Duodenal mucosa (tissue), 2 donors: ENCODE measurements at regions not wholly inside any gene's neighbourhood (a gene's known extent, or its start where the extent isn't known, plus 50 kb on each side); places are given as distances from the start of the nearest gene placed in this dataset.

Source experiments
- H3K27ac ChIP-seq: one replicate; pipeline ENCODE4 v1.7.0; 2013; ENCODE audit warnings: low read depth, low read length
- H3K27me3 ChIP-seq, 2 donors: one replicate each; pipeline ENCODE4 v1.7.0; 2013; ENCODE audit warnings: low read length in 2 of 2, control low read depth in 1 of 2; ENCODE audit not compliant: insufficient read depth in 2 of 2, control insufficient read depth in 1 of 2
- H3K36me3 ChIP-seq, 2 donors: one replicate each; pipeline ENCODE4 v1.7.0; 2013; ENCODE audit warnings: low read length in 2 of 2, control low read depth in 1 of 2; ENCODE audit not compliant: insufficient read depth in 2 of 2, control insufficient read depth in 1 of 2
- H3K4me1 ChIP-seq, 2 donors: one replicate each; pipeline ENCODE4 v1.7.0; 2013; ENCODE audit warnings: low read length in 2 of 2, control low read depth in 1 of 2; ENCODE audit not compliant: insufficient read depth in 2 of 2, control insufficient read depth in 1 of 2
- H3K4me3 ChIP-seq, 2 donors: one replicate each; pipeline ENCODE4 v1.7.0; 2013; ENCODE audit warnings: low read length in 2 of 2, low read depth in 1 of 2
- H3K9ac ChIP-seq, 2 donors: one replicate each; pipeline ENCODE4 v1.7.0; 2013; ENCODE audit warnings: low read length in 2 of 2, low read depth in 1 of 2
- H3K9me3 ChIP-seq, 2 donors: one replicate each; pipeline ENCODE4 v1.7.0; 2013; ENCODE audit warnings: low read length in 2 of 2, control low read depth in 1 of 2; ENCODE audit not compliant: control insufficient read depth in 1 of 2

DNA sequence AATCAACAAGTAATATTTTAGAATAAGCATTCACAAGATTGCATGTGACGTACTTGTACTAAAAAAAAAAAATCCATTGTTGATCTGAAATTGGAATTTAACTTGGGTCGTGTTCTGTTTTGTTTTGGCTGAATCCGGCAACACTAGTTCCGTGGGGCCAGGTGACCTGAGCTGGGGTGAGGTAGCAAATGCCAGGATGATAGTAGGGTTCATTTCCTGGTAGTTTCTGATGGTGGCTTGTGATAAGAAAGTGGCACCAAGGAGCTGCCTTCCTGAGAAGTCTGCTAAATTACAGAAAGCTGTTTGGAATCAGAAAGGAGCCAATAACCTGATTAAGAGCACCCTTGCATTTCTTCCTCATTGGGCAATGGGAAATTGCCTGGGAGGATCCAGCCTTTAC, 126.4 kb upstream of the DLX2 start:
- Histone ChIP-seq H3K27ac (no peak overlapping the region), H3K4me3 (no peak overlapping the region)

DNA sequence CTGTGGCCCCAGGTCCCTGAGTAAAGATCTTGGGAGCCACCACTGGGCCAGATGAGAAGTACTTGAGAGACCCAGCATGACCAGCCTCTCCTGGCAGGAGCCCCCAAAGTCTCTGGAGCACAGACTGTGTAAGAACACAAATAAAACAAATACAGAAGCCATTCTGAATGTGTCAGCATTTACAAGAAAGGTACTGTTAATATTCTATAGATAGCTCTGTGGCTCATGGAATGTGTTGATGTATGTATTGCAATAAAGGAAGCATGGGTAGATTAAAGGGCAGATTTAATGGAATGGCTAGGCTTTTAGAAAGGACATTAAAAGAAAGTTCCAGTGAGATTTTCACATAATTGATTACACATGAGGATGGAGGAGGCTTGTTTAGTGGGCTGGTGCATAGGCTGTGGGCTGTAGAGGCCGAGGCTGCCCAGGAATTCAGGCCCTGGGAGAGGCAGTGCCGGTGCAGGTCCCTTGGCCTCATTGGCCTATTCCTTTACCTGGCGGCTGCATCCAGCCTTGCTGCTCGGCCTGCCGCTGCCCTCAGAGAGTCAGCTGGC, 127.7 kb upstream of the DLX2 start:
- no peaks in the 10 kb centered on the region for H3K9me3 ChIP-seq
- H3K4me3 ChIP-seq: no peak overlapping the region
- H3K27me3 ChIP-seq: peaks cover 5 to 11% of the 10 kb centered on the region in 2 donors
- H3K27ac ChIP-seq: no peak overlapping the region
- H3K9ac ChIP-seq: no peak overlapping the region
- H3K4me1 ChIP-seq: peaks cover 62 to 68% of the 10 kb centered on the region in 2 donors
- H3K36me3 ChIP-seq: no peaks in the 10 kb centered on the region

More for the DNA sequence above, 126.4 kb upstream of the DLX2 start:
- H3K4me1 ChIP-seq: peaks cover 49 to 65% of the 10 kb centered on the region in 2 donors
- no peaks in the 10 kb centered on the region for H3K36me3 ChIP-seq
- no peak overlapping the region for H3K9ac ChIP-seq
- H3K27me3 ChIP-seq: no peaks in the 10 kb centered on the region
- no peaks in the 10 kb centered on the region for H3K9me3 ChIP-seq

DNA sequence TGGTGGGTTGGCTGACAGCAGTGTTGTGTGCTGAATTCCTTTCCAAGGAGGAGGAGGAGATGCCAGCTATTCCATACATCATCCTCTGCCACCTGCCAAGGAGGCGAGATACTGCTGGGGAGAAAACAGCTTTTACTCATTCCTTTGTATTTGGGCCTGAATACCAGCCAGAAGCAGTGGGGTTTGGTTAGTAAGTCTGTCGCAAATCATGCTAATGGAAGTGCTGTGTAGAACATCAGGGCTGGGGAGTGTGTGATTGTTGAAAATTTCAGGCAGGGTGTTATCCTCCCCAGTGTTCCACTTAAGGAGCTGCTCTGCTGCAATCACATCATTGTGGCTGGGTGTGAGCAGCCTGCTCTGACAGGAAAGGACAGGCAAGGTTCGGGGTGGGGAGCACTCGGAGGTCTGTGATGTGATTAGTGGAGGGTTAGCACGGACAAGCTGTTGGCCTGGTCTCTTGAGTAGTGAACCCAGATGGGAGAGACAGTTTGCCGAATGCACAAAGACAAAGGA, 128.2 kb upstream of the DLX2 start:
- Histone ChIP-seq H3K27ac (no peak overlapping the region), H3K4me1 (peaks cover 65 to 66% of the 10 kb centered on the region in 2 donors), H3K36me3 (no peaks in the 10 kb centered on the region), H3K4me3 (no peak overlapping the region), H3K9me3 (no peaks in the 10 kb centered on the region), H3K9ac (no peak overlapping the region), H3K27me3 (peaks cover 5 to 13% of the 10 kb centered on the region in 2 donors)

DNA sequence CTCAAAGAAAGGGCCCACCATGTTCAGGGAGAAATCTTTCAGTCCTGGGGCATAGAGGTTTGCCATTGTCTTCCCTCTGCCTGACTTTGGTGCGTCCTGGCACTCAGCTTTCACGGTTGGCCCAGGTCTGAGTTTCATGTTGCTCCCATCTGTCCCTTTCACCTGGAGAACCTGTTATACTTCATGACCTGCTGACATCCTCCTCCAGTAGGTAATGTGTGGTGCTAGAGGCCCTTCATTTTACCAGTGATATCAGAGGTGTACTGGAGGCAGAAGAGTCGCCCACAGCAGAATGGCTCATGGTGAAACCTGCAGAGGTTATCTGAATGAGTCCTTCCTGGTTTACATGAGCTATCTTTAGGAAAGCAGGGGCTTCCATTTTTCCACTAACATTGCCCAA, 128.8 kb upstream of the DLX2 start:
- no peak overlapping the region for H3K9ac ChIP-seq
- peaks cover 62 to 67% of the 10 kb centered on the region in 2 donors for H3K4me1 ChIP-seq
- H3K4me3 ChIP-seq: no peak overlapping the region
- no peaks in the 10 kb centered on the region for H3K36me3 ChIP-seq
- no peaks in the 10 kb centered on the region for H3K9me3 ChIP-seq
- peaks cover 5 to 13% of the 10 kb centered on the region in 2 donors for H3K27me3 ChIP-seq
- H3K27ac ChIP-seq: no peak overlapping the region

DNA sequence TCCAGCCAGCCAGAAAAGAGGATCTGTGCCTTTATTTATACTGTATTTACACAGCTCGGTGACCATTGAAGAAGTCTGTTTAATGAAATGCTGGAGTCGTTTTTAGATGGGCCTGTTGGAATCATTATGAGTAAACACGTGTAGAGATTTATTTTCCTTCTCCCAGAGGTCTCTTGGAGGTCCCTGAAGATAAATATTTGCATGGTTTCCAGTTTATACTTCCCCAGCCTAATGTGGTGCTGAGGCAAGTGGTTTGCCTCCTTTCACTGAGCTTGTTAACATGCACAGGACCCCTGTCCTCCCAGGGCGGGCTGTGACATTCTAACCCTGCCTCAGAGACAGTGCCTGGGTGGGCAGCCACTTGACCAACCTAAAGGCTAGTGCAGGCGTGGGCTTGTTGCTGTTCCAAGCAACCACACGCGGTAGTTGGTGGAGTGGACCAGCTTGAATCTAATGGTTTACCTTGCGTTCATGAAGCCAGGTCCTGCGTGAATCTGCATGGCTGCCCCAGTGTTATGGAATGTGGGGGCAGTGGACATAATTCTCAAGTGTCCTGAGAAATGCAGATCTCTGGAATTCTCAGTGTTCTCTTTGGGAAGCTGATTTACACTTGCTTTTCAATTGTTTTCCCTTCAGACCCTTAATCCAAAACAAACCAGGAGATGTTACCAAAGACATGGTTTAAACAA, 130.2 kb upstream of the DLX2 start:
- Histone ChIP-seq H3K27ac (no peak overlapping the region), H3K4me1 (peaks cover 53 to 65% of the 10 kb centered on the region in 2 donors), H3K36me3 (no peaks in the 10 kb centered on the region)

DNA sequence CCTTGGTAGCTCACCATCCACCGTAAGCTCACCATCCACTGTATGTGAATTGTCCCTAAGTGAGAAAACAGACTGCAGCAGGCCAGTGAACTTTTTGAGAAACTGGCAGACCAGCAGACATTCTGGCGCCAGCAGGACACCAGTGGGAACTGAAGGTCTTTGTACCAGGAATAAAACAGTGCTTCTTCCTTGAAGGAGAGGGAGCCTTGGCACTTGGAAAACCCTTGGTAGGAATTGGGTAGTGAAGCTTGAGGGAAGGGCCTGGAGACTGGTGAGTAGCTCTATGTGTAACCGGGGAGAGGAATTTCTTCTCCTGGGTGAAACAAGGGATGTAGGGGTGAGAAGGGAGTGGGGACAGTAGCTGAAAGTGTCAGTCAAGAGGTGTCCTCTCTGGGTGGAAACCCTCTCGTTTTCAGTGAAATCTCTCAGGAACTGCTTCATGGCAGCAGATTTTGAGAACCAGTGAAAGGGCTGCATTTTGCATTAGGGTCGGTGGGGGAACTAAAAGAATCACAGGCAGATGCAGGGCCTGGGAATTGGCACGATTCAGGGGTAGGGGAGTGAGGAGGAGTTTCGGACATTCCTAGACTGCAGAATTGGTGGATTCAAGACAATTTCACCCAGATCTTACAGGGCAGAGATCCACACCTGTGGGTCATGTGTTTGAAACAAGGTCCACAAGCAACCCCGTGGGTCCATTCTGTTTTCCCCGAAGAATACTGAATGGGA, 131.5 kb upstream of the DLX2 start:
- peak overlapping the region; percentile 17 for H3K27ac ChIP-seq
- H3K9me3 ChIP-seq: no peaks in the 10 kb centered on the region
- peak overlapping the region; percentile 73 to 80 for H3K4me3 ChIP-seq
- H3K4me1 ChIP-seq: peaks cover 40 to 56% of the 10 kb centered on the region in 2 donors
- peaks cover 5 to 13% of the 10 kb centered on the region in 2 donors for H3K27me3 ChIP-seq
- H3K36me3 ChIP-seq: no peaks in the 10 kb centered on the region
- peak overlapping the region; percentile 37 to 39 for H3K9ac ChIP-seq

More for the DNA sequence above, 130.2 kb upstream of the DLX2 start:
- H3K27me3 ChIP-seq: peaks cover 5 to 13% of the 10 kb centered on the region in 2 donors
- no peak overlapping the region for H3K4me3 ChIP-seq
- H3K9ac ChIP-seq: no peak overlapping the region
- no peaks in the 10 kb centered on the region for H3K9me3 ChIP-seq

DNA sequence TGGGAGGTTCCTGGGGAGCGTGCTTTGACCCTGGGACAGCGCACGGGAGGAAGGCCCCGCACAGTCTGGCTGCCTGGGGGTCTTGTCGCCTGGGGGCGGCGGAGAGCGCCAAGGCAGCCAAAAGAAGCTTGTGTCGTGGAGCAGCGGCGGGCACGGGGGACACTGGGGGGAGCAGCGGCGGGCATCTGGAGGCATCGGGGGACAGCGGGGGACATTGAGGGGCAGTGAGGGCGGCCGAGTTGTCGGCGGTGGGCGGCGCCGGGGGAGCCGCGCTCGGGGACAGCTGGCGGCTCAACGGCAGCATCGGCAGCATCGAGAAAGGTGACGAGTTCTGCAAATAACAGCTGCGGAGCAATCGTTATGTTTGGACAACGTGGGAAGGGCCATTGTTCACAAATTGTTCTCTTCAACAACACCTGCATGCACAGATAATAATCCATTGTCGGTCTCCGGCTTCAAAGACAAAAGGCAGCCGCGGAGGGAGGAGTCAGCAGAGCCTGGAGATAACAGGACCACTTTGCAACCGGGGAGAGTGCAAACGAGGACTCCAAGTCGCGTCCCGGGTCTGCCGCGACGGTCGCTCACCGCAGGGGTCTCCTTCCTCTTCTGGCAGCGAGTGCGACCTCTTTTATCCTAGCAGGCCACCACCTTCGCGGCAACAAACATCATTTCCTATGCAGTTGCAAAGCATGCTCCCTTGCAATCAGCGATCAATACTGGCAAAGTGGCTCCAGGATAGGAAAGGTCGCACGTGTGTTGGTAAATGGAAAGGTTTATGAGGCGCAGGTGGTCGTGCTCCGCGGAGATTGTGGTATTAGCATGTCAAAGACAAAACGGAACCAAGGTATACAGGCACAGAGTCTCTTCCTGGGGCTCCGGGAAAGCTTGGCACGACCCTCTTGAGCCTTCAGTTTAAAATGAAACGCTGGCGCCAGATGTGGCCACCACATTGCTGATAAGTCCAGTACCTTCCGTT, 132.3 kb upstream of the DLX2 start:
- H3K9ac ChIP-seq: peak overlapping the region; percentile 37 to 77
- no peaks in the 10 kb centered on the region for H3K36me3 ChIP-seq
- peak overlapping the region; percentile 73 to 80 for H3K4me3 ChIP-seq
- peaks cover 5 to 13% of the 10 kb centered on the region in 2 donors for H3K27me3 ChIP-seq
- H3K9me3 ChIP-seq: no peaks in the 10 kb centered on the region
- H3K4me1 ChIP-seq: peaks cover 32 to 48% of the 10 kb centered on the region in 2 donors
- peak overlapping the region; percentile 17 for H3K27ac ChIP-seq

DNA sequence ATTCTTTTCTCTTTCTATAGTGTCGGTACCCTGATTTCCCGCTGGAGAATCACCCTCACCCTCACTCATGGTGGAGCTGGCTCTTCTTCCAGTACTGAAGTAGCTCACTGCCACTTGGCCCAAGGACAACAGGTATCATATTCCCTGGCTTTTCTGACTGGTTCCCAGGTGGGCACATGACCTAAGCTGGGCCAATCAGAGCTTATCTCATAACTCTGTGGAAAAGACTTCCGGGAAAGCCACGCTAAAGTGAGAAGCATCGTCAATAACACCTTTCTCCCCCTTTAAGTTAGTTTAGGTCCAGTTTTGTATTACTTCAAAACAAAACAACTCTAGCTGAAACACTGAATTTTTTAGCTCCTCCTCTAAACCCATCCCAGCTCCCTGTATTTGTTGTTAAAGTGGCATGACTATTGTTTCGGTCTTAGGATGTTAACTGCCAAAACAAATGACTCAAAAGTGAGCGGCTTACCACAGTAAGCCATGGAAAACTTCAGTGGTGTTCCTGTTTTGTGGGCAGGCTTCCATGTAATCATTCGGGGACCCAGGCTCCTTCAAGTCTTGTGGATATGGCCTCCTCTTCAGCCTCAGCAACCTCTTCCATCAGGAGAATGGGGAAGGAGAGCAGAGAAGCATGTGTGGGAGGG, 137.4 kb upstream of the DLX2 start:
- peaks cover 3 to 15% of the 10 kb centered on the region in 2 donors for H3K4me1 ChIP-seq
- H3K27me3 ChIP-seq: peaks cover 2 to 6% of the 10 kb centered on the region in 2 donors
- no peak overlapping the region for H3K27ac ChIP-seq
- no peak overlapping the region for H3K4me3 ChIP-seq
- no peaks in the 10 kb centered on the region for H3K9me3 ChIP-seq
- no peaks in the 10 kb centered on the region for H3K36me3 ChIP-seq
- no peak overlapping the region for H3K9ac ChIP-seq

DNA sequence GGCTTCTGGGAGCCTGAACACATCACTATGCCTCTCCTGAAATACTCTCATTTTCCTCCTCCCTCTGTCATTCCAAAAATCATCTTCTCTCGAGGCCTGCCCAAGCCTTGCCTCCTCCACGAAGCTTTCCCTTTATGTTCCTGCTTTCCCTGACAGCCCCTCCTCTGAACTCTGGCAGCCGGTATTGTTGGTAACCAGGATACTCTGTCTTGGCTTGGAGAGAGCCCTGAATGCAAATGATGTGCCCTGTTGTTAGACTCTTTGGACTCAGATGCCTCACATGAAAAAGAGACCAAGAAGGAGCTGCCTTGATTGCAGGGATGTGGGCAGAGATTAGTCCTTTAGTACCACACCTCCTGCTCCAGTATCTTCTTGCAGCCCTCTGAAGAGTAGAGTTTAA, 138.5 kb upstream of the DLX2 start:
- Histone ChIP-seq H3K4me1 (peaks cover 0 to 3% of the 10 kb centered on the region in 2 donors), H3K4me3 (no peak overlapping the region), H3K9ac (no peak overlapping the region), H3K36me3 (no peaks in the 10 kb centered on the region), H3K27ac (no peak overlapping the region), H3K9me3 (no peaks in the 10 kb centered on the region), H3K27me3 (no peaks in the 10 kb centered on the region)
